ENCODE measurements at regions not wholly inside any gene's neighbourhood (a gene's known extent, or its start where the extent isn't known, plus 50 kb on each side); places are given as distances from the start of the nearest gene placed in this dataset.

DNA sequence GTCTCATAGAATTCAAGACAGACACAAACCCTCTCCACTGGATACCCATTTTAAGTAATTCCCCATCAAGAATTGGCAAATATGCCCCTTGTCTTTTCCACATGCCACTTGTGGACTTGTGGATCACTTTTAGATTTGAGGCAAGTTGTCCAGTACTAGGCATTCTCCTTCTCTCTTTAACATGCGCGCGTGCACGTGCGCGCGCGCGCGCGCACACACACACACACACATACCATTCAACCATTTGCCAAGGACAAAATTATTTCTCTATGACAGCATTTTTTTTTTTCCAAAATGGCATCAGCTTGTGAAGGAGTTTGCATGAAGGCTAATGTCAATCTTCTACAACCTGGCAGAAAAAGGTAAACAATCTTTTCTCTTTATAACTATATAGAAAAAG lies 1325.7 kb upstream of the IGFBP7 start:
- TF ChIP-seq EZH2 (IDR thresholded peaks at IDR 0.05; ENCODE audit: borderline replicate concordance, low read length) (no peak), CTCF (IDR thresholded peaks at IDR 0.05; ENCODE audit: low read length) (no peak)
- Histone ChIP-seq H3K79me2 (ENCODE audit: insufficient read depth, low read length) (no peaks in the 10 kb centered on the region), H3K9me2 (ENCODE audit: low read depth, low read length) (no peaks in the 10 kb centered on the region), H3K4me2 (ENCODE audit: low read length) (no peak overlapping the region), H3F3A (ENCODE audit: insufficient read depth, low read length) (no peaks in the 10 kb centered on the region), H3K27ac (ENCODE audit: low read depth, low read length, poor library complexity, severe bottlenecking) (no peak overlapping the region), H3K9ac (ENCODE audit: low read length) (no peak overlapping the region), H3K36me3 (ENCODE audit: insufficient read depth, low read length) (no peaks in the 10 kb centered on the region), H3K27me3 (ENCODE audit: insufficient read depth, low read length) (no peaks in the 10 kb centered on the region), H2AFZ (ENCODE audit: low read length) (no peak overlapping the region), H3K4me1 (ENCODE audit: insufficient read depth, low read length, severe bottlenecking) (no peaks in the 10 kb centered on the region), H4K20me1 (ENCODE audit: insufficient read depth, low read length) (no peaks in the 10 kb centered on the region), H3K9me3 (ENCODE audit: low read length) (no peaks in the 10 kb centered on the region), H3K4me3 (ENCODE audit: low read depth, low read length, poor library complexity, severe bottlenecking) (no peak overlapping the region)

GRCh38 chr4:58413849-58414248 lies 1303.7 kb upstream of the IGFBP7 start:
- Histone ChIP-seq H3K4me1 (ENCODE audit: insufficient read depth, low read length, severe bottlenecking) (no peaks in the 10 kb centered on the region), H3K36me3 (ENCODE audit: insufficient read depth, low read length) (no peaks in the 10 kb centered on the region), H3K4me2 (ENCODE audit: low read length) (no peak overlapping the region), H3K9me2 (ENCODE audit: low read depth, low read length) (no peaks in the 10 kb centered on the region), H3K9ac (ENCODE audit: low read length) (no peak overlapping the region), H3F3A (ENCODE audit: insufficient read depth, low read length) (no peaks in the 10 kb centered on the region), H3K27me3 (ENCODE audit: insufficient read depth, low read length) (no peaks in the 10 kb centered on the region), H3K9me3 (ENCODE audit: low read length) (no peaks in the 10 kb centered on the region), H4K20me1 (ENCODE audit: insufficient read depth, low read length) (no peaks in the 10 kb centered on the region), H3K79me2 (ENCODE audit: insufficient read depth, low read length) (no peaks in the 10 kb centered on the region), H2AFZ (ENCODE audit: low read length) (no peak overlapping the region), H3K27ac (ENCODE audit: low read depth, low read length, poor library complexity, severe bottlenecking) (no peak overlapping the region), H3K4me3 (ENCODE audit: low read depth, low read length, poor library complexity, severe bottlenecking) (no peak overlapping the region)
- TF ChIP-seq CTCF (IDR thresholded peaks at IDR 0.05; ENCODE audit: low read length) (no peak), EZH2 (IDR thresholded peaks at IDR 0.05; ENCODE audit: borderline replicate concordance, low read length) (no peak)

- Histone ChIP-seq H3K79me2 (ENCODE audit: insufficient read depth, low read length) (no peaks in the 10 kb centered on the region), H2AFZ (ENCODE audit: low read length) (no peak overlapping the region), H4K20me1 (ENCODE audit: insufficient read depth, low read length) (no peaks in the 10 kb centered on the region), H3K4me1 (ENCODE audit: insufficient read depth, low read length, severe bottlenecking) (no peaks in the 10 kb centered on the region), H3K36me3 (ENCODE audit: insufficient read depth, low read length) (no peaks in the 10 kb centered on the region), H3K4me2 (ENCODE audit: low read length) (no peak overlapping the region), H3F3A (ENCODE audit: insufficient read depth, low read length) (no peaks in the 10 kb centered on the region), H3K9ac (ENCODE audit: low read length) (no peak overlapping the region), H3K9me2 (ENCODE audit: low read depth, low read length) (no peaks in the 10 kb centered on the region), H3K27ac (ENCODE audit: low read depth, low read length, poor library complexity, severe bottlenecking) (no peak overlapping the region), H3K4me3 (ENCODE audit: low read depth, low read length, poor library complexity, severe bottlenecking) (no peak overlapping the region), H3K27me3 (ENCODE audit: insufficient read depth, low read length) (no peaks in the 10 kb centered on the region), H3K9me3 (ENCODE audit: low read length) (no peaks in the 10 kb centered on the region)
- TF ChIP-seq EZH2 (IDR thresholded peaks at IDR 0.05; ENCODE audit: borderline replicate concordance, low read length) (no peak), CTCF (IDR thresholded peaks at IDR 0.05; ENCODE audit: low read length) (no peak)
These were observed 1301.7 kb upstream of the IGFBP7 start for GRCh38 chr4:58411904-58412303.

Measured in OCI-LY1 (cell line).